Body of pancreas (tissue), 4 donors: ENCODE measurements at regions not wholly inside any gene's neighbourhood (a gene's known extent, or its start where the extent isn't known, plus 50 kb on each side); places are given as distances from the start of the nearest gene placed in this dataset.

Experiments
- POLR2A ChIP-seq, 3 donors: fragments of 450-650 bp; IDR thresholded peaks; one replicate each; pipeline ENCODE4 v1.6.1; 2016; ENCODE audit warnings: antibody characterized with exemption in 3 of 3, mild to moderate bottlenecking in 2 of 3
- TF ChIP-seq, protein P1 (sequence below), 7 experiments: fragments of 450-650 bp in 4 of 7; fragments of 200-600 bp in 3 of 7; sonication (generic) in 3 of 7; IDR thresholded peaks; one replicate each; pipeline ENCODE4 v1.5.1; 2016 to 2019; ENCODE audit warnings: antibody characterized with exemption in 7 of 7

DNA sequence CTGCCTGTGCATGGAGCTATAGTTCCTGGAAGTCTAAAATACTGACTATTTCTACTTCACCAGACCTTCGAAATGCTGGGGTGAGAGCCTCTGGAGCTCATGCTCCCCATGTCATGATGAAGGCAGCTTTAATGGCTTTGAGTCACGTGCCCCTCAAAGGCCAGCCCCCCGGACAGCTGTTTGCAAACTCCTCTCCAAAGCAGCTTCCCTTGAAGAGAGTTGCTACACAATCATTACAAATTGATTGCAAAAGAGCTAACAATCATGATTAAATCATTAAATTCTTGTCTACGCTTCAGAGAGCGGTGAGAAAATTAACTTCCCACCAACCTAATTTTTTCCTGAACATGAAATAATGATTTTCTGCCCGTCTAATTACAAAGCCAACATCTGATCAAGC lies 134.8 kb upstream of the IRX6 start:
- TF ChIP-seq, protein P1, sequence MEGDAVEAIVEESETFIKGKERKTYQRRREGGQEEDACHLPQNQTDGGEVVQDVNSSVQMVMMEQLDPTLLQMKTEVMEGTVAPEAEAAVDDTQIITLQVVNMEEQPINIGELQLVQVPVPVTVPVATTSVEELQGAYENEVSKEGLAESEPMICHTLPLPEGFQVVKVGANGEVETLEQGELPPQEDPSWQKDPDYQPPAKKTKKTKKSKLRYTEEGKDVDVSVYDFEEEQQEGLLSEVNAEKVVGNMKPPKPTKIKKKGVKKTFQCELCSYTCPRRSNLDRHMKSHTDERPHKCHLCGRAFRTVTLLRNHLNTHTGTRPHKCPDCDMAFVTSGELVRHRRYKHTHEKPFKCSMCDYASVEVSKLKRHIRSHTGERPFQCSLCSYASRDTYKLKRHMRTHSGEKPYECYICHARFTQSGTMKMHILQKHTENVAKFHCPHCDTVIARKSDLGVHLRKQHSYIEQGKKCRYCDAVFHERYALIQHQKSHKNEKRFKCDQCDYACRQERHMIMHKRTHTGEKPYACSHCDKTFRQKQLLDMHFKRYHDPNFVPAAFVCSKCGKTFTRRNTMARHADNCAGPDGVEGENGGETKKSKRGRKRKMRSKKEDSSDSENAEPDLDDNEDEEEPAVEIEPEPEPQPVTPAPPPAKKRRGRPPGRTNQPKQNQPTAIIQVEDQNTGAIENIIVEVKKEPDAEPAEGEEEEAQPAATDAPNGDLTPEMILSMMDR (IDR thresholded peaks at IDR 0.05), result no peak
- no peak for TF ChIP-seq POLR2A (IDR thresholded peaks at IDR 0.05)
